Body of pancreas (tissue), 4 donors: ENCODE measurements at regions not wholly inside any gene's neighbourhood (a gene's known extent, or its start where the extent isn't known, plus 50 kb on each side); places are given as distances from the start of the nearest gene placed in this dataset.
"Not testable (repeated sequence)": the region's sequence is repeated elsewhere in the genome, so short reads cannot be mapped to it uniquely, and the experiment has no call there.

ENCODE experiments used
- POLR2A ChIP-seq, 3 donors: fragments of 450-650 bp; IDR thresholded peaks; one replicate each; pipeline ENCODE4 v1.6.1; 2016; ENCODE audit warnings: antibody characterized with exemption in 3 of 3, mild to moderate bottlenecking in 2 of 3
- TF ChIP-seq, protein P1 (sequence below), 7 experiments: fragments of 450-650 bp in 4 of 7; fragments of 200-600 bp in 3 of 7; sonication (generic) in 3 of 7; IDR thresholded peaks; one replicate each; pipeline ENCODE4 v1.5.1; 2016 to 2019; ENCODE audit warnings: antibody characterized with exemption in 7 of 7

DNA sequence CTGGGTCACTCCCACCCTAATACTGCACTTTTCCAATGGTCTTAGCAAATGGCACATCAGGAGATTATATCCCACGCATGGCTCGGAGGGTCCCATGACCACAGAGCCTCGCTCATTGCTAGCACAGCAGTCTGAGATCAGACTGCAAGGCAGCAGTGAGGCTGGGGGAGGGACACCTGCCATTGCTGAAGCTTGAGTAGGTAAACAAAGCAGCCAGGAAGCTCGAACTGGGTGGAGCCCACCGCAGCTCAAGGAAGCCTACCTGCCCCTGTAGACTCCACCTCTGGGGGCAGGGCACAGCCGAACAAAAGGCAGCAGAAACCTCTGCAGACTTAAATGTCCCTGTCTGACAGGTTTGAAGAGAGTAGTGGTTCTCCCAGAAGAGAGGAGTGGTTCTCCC is 599.0 kb upstream of the GRIN3A start:
- TF ChIP-seq, protein P1, sequence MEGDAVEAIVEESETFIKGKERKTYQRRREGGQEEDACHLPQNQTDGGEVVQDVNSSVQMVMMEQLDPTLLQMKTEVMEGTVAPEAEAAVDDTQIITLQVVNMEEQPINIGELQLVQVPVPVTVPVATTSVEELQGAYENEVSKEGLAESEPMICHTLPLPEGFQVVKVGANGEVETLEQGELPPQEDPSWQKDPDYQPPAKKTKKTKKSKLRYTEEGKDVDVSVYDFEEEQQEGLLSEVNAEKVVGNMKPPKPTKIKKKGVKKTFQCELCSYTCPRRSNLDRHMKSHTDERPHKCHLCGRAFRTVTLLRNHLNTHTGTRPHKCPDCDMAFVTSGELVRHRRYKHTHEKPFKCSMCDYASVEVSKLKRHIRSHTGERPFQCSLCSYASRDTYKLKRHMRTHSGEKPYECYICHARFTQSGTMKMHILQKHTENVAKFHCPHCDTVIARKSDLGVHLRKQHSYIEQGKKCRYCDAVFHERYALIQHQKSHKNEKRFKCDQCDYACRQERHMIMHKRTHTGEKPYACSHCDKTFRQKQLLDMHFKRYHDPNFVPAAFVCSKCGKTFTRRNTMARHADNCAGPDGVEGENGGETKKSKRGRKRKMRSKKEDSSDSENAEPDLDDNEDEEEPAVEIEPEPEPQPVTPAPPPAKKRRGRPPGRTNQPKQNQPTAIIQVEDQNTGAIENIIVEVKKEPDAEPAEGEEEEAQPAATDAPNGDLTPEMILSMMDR (IDR thresholded peaks at IDR 0.05): not testable (repeated sequence)
- not testable (repeated sequence) for TF ChIP-seq POLR2A (IDR thresholded peaks at IDR 0.05)
